GM18498 (cell line): ENCODE measurements at regions not wholly inside any gene's neighbourhood (a gene's known extent, or its start where the extent isn't known, plus 50 kb on each side); places are given as distances from the start of the nearest gene placed in this dataset.
"Not testable (repeated sequence)": the region's sequence is repeated elsewhere in the genome, so short reads cannot be mapped to it uniquely, and the experiment has no call there.

ENCODE experiments used
- ATAC-seq: cut with Tn5 transposase; IDR thresholded peaks from one replicate; pipeline ENCODE4 v1.9.1; 2021; ENCODE audit warnings: mild to moderate bottlenecking, moderate library complexity; ENCODE audit not compliant: unreplicated experiment

GRCh38 chr22:22296047-22296446, 51.5 kb downstream of the VPREB1 start:
- not testable (repeated sequence) for ATAC-seq

DNA sequence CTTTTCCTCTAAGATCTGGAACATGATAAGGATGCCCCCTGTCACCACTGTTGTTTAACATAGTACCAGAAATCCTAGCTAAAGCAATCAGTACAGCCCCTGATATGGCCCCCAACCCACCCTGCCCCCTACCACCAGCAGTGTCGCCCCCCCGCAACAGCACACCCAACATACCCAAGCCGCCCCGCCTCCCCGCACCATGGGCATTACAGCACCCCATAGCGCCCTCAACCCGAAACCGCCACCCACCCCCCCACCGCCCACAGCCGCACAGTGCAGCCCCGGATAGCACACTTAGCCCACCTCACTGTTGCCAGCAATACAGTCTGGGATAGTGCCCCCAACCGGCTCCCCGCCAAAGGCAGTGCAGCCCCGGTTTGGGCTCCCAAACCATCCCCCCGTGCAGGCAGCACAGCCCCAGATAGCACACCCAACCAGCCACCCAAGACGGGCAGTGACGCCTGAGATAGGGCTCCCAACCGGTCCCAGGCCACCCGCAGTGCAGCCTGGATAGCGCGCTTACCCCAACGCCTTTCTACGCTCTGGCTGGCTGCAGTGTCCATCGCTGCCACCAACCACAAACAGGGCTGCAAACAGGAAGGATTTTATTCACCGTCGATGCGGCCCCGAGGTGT, 52.7 kb downstream of the VPREB1 start:
- not testable (repeated sequence) for ATAC-seq

GRCh38 chr22:22297794-22298653, 53.4 kb downstream of the VPREB1 start:
- ATAC-seq = peak; percentile 64

- not testable (repeated sequence) for ATAC-seq
Measured at GRCh38 chr22:22298654-22299009, 54.0 kb downstream of the VPREB1 start.

DNA sequence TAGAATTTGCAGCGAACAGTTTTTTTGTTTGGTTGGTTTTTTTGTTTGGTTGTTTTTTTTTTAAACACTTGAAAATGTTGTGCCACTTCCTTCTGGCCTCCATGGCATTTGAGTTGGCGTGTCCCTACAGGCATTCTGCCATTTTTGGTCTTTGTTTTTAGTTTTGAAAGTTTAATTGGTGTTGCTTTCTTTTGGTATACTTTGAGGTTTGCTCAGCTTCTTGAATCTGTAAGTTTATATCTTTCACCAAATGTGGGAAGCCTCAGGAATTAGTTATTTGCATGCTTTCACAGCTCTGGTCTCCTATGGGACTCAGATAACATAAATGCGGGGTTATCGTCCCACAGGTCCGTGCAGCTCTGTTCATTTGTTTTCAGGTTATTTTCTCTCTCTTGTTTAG, 55.9 kb downstream of the VPREB1 start:
- ATAC-seq = not testable (repeated sequence)

DNA sequence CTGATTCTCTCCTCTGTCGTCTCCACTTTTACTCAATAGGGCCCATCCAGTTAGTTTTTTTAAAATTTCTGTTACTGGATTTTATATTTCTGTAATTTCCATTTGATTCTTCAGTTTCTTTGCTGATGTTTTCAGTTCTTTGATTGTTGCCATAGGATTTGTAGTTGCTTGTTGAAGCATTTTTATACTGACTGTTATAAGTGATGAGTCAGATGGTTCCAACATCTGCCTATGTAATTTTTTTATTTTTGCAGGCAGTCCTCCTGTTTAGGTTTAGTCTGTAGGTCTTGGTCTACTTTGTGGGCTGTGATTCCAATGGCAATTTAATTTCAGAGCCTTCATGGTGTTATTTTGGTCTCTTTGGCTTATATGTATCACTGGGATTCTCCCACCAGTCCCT, 56.4 kb downstream of the VPREB1 start:
- ATAC-seq = not testable (repeated sequence)

GRCh38 chr22:22316589-22316988, 72.0 kb downstream of the VPREB1 start:
- no peak for ATAC-seq

DNA sequence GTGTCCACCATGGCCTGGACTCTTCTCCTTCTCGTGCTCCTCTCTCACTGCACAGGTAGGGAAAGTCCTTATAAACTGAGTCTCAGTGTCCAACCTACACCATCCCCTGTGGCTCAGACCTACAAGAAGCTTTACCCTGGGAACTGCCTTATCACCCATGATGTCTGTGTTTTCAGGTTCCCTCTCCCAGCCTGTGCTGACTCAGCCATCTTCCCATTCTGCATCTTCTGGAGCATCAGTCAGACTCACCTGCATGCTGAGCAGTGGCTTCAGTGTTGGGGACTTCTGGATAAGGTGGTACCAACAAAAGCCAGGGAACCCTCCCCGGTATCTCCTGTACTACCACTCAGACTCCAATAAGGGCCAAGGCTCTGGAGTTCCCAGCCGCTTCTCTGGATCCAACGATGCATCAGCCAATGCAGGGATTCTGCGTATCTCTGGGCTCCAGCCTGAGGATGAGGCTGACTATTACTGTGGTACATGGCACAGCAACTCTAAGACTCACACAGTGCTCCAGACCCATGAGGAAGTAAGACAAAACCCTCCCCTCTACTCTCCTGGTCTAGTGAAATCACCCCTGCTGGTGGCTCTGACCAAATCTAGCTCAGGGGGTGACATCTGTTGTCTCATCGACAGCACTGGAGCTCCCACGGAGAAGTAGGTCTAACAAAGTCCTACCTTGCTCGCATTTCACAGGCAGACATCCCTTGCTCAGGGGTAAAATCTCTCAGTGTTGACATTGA, 74.3 kb downstream of the VPREB1 start:
- ATAC-seq = no peak

DNA sequence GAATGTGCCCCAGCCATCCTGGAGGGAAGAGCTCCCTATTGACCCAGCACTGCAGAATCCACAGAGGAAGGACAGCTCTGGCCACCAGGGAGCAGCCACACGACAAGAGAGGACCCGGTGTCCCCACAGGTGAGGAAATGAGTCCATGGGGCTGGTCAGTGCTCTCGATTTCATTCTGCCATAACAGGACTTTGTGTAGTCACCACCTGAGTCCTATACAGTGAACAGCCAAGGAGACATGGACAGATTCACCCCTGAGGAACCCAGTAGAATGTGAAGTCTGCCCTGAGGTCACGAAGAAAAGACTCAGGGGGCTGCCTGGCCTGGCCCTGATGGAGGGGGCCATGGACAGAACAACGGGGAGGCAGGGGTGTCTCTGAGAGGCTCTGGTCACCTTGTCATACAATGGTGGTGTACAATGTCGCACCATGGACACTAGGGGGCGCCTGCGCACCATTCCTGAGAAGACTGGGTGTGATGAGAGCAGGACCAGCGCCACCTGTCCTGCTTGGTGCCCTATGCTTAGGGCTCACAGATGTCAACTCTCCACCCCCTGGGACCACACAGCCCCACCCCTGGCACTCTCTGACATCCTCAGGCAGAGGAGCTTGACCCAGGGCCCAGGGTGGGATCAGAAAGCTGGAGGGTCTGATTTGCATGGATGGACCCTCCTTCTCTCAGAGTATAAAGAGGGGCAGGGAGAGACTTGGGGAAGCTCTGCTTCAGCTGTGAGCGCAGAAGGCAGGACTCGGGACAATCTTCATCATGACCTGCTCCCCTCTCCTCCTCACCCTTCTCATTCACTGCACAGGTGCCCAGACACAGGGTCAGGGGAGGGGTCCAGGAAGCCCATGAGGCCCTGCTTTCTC, 77.4 kb downstream of the VPREB1 start:
- peak; percentile 81 for ATAC-seq

GRCh38 chr22:22322792-22323191, 78.2 kb downstream of the VPREB1 start:
- no peak for ATAC-seq

DNA sequence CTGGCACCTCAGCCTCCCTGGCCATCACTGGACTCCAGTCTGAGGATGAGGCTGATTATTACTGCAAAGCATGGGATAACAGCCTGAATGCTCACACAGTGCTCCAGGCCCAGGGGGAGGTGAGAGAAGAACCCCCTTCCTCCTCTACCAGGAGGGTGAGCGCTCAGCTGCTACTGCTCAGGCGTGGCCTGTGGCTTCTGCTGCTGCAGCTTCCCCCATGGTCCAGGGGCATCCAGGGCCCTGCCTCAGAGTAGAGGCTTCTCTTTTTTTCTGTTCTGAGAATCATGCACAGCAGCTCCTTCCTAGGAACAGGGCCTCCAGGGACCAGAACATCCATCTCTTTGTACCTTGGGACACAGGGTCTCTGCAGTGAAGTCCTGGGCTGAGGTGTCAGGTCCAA, 83.1 kb downstream of the VPREB1 start:
- ATAC-seq = no peak

DNA sequence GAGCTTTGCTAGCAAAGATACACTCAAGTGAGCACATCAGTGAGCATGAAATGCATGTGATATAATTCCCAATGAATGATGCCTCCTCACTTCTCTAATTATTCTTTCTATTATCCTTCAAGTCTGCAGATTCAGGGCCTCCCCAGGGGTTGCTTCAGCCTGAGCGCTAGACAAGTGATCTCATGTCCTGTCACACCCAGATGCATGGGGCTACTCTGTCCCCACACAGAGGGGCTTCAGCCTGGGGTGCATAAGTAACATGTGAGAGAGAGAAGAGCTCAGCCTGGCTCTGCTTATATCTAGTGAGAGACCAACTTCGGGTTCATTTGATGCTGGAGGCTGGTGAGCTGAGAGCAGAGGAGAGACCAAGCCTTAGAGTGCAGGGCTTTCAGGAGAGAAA, 85.2 kb downstream of the VPREB1 start:
- ATAC-seq = no peak

DNA sequence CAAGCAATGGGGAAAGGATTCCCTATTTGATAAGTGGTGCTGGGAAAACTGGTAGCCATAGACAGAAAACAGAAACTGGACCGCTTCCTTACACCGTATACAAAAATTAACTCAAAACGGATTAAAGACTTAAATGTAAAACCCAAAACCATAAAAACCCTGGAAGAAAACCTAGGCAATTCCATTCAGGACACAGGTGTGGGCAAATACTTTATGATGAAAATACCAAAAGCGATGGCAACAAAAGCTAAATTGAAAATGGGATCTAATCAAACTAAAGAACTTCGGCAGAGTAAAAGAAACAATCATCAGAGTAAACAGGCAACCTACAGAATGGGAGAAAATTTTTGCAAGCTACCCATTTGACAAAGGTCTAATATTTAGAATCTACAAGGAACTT, 91.1 kb downstream of the VPREB1 start:
- ATAC-seq = not testable (repeated sequence)

DNA sequence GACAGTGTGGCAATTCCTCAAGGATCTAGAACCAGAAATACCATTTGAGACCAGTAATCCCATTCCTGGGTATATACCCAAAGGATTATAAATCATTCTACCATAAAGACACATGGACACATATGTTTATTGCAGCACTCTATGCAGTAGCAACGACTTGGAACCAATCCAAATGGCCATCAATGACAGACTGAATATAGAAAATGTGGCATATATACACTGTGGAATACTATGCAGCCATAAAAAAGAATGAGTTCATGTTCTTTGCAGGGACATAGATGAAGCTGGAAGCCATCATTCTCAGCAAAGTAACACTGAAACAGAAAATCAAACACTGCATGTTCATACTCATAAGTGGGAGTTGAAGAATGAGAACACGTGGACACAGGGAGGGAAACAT, 91.7 kb downstream of the VPREB1 start:
- ATAC-seq = not testable (repeated sequence)

DNA sequence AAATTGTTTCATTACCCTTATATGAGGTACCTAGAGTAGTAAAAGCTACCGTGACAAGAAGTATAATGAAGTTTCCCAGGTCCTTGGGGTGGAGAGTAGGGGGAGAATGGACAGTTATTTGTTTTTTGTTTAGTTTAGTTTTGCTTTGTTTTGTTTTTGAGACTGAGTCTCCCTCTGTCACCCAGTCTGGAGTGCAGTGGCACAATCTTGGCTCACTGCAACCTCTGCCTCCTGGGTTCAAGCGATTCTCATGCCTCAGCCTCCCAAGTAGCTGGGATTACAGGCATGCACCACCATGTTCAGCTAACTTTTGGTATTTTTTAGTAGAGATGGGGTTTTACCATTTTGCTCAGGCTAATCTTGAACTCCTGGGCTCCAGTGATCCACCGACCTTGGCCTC, 94.2 kb downstream of the VPREB1 start:
- ATAC-seq = not testable (repeated sequence)

DNA sequence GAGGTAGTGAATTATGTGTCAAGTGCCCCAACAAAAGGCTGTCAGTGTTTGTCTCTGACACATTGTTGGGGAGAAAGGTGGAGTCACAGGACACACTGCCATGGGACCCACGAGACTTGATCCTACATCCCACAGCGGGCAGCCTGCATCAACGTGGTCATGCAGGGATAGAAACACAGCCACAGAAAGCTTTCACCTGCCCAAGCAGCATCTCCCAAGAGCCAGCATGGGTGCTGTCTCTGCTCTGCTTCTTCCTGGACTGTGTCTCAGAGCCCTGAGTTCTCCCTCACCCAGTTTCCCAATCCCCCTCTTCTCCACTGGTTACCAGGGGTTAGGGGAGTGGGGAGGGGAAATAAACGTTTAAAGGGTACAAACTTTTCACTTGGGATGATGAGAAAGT, 97.2 kb downstream of the VPREB1 start:
- ATAC-seq = no peak

- ATAC-seq = no peak
Measured at GRCh38 chr22:22342697-22343580, 98.4 kb downstream of the VPREB1 start.

- ATAC-seq = no peak
Measured at GRCh38 chr22:22343581-22344296, 99.2 kb downstream of the VPREB1 start.

GRCh38 chr22:22344430-22344829, 99.8 kb downstream of the VPREB1 start:
- ATAC-seq = no peak
